HEK293 (cell line): ENCODE measurements at regions not wholly inside any gene's neighbourhood (a gene's known extent, or its start where the extent isn't known, plus 50 kb on each side); places are given as distances from the start of the nearest gene placed in this dataset.

Source experiments
- CTCF ChIA-PET: fragments of 350-600 bp; formaldehyde crosslinking; extraction: SDS; loops from one replicate; lab custom pipeline; 2021; ENCODE audit warnings: antibody characterized with exemption; lab: Yijun Ruan, JAX
- POLR2A ChIA-PET: fragments of 300-600 bp; formaldehyde crosslinking; extraction: SDS; loops from one replicate; lab custom pipeline; 2020; ENCODE audit warnings: antibody characterized with exemption, inconsistent platforms; lab: Yijun Ruan, JAX
- H3K27ac ChIP-seq: fragments of 200-500 bp; sonication (Bioruptor generic); 2 replicates; pipeline ENCODE4 v1.5.1; 2014; ENCODE audit warnings: low read depth, low read length, control low read depth, inconsistent platforms; ENCODE audit errors: extremely low read depth
- H3K36me3 ChIP-seq, 2 experiments: fragments of 200-500 bp in 1 of 2; sonication (Bioruptor generic) in 1 of 2; 1 replicate in 1 of 2; 2 replicates in 1 of 2; pipeline ENCODE4 v1.5.1; 2014 to 2017; ENCODE audit warnings: inconsistent platforms in 2 of 2, low read length in 2 of 2; ENCODE audit not compliant: control insufficient read depth in 2 of 2, insufficient read depth in 1 of 2
- H3K4me1 ChIP-seq: fragments of 200-500 bp; sonication (Bioruptor generic); 2 replicates; pipeline ENCODE4 v1.5.1; 2014; ENCODE audit warnings: mild to moderate bottlenecking, low read length, inconsistent platforms; ENCODE audit not compliant: control insufficient read depth, insufficient read depth
- H3K4me3 ChIP-seq: 2 replicates; pipeline ENCODE4 v1.5.1; 2011; ENCODE audit warnings: low read depth, mild to moderate bottlenecking, control low read depth, low read length, moderate library complexity
- H3K9me3 ChIP-seq: fragments of 200-500 bp; sonication (Bioruptor generic); 2 replicates; pipeline ENCODE4 v1.5.1; 2014; ENCODE audit warnings: low read depth, low read length, inconsistent platforms; ENCODE audit not compliant: control insufficient read depth, insufficient read depth
- ELK4 ChIP-seq: IDR thresholded peaks from 2 replicates; pipeline ENCODE4 v1.6.1; 2011; ENCODE audit warnings: mild to moderate bottlenecking, low read depth, low read length, borderline replicate concordance
- GLI2 ChIP-seq: fragments of 450-650 bp; formaldehyde crosslinking; IDR thresholded peaks from 2 replicates; pipeline ENCODE4; 2017; ENCODE audit warnings: missing biosample characterization, missing genetic modification characterization, low read depth, borderline replicate concordance
- HOXA7 ChIP-seq: sonication (generic); formaldehyde crosslinking; IDR thresholded peaks from 2 replicates; pipeline ENCODE4 v1.8.1; 2022; ENCODE audit warnings: missing genetic modification reagents, borderline replicate concordance
- KLF10 ChIP-seq: fragments of 450-650 bp; IDR thresholded peaks from 2 replicates; pipeline ENCODE4 v1.5.1; 2018; ENCODE audit warnings: missing biosample characterization, mild to moderate bottlenecking, missing genetic modification characterization
- KLF17 ChIP-seq: fragments of 450-650 bp; formaldehyde crosslinking; IDR thresholded peaks from 2 replicates; pipeline ENCODE4 v1.5.1; 2016; ENCODE audit warnings: missing biosample characterization, missing genetic modification characterization
- MEIS1 ChIP-seq: sonication (generic); formaldehyde crosslinking; IDR thresholded peaks from 2 replicates; pipeline ENCODE4 v1.8.1; 2022; ENCODE audit warnings: missing genetic modification reagents, mild to moderate bottlenecking, borderline replicate concordance
- MZF1 ChIP-seq: fragments of 450-650 bp; formaldehyde crosslinking; IDR thresholded peaks from 2 replicates; pipeline ENCODE4 v1.5.1; 2017; ENCODE audit warnings: missing biosample characterization, missing genetic modification characterization, borderline replicate concordance
- PRDM4 ChIP-seq: fragments of 450-650 bp; formaldehyde crosslinking; IDR thresholded peaks from 2 replicates; pipeline ENCODE4 v1.5.1; 2017; ENCODE audit warnings: missing biosample characterization, missing genetic modification characterization
- ZBTB49 ChIP-seq: fragments of 450-650 bp; formaldehyde crosslinking; IDR thresholded peaks from 2 replicates; pipeline ENCODE4 v1.5.1; 2016; ENCODE audit warnings: missing biosample characterization, missing genetic modification characterization, low read depth
- ZEB2 ChIP-seq: fragments of 450-650 bp; formaldehyde crosslinking; IDR thresholded peaks from 2 replicates; pipeline ENCODE4 v1.5.1; 2016; ENCODE audit warnings: missing biosample characterization, missing genetic modification characterization
- ZNF148 ChIP-seq: fragments of 450-650 bp; formaldehyde crosslinking; IDR thresholded peaks from 2 replicates; pipeline ENCODE4 v1.5.0; 2017; ENCODE audit warnings: missing biosample characterization, missing genetic modification characterization, borderline replicate concordance
- ZNF214 ChIP-seq: fragments of 450-650 bp; formaldehyde crosslinking; IDR thresholded peaks from 2 replicates; pipeline ENCODE4 v1.5.1; 2017; ENCODE audit warnings: missing biosample characterization, mild to moderate bottlenecking, missing genetic modification characterization, borderline replicate concordance
- ZNF24 ChIP-seq: fragments of 450-650 bp; formaldehyde crosslinking; IDR thresholded peaks from 2 replicates; pipeline ENCODE4 v1.5.1; 2016; ENCODE audit warnings: missing biosample characterization, missing genetic modification characterization
- ZNF280D ChIP-seq: fragments of 450-650 bp; formaldehyde crosslinking; IDR thresholded peaks from 2 replicates; pipeline ENCODE4 v1.5.1; 2016; ENCODE audit warnings: missing biosample characterization, missing genetic modification characterization
- ZNF341 ChIP-seq: fragments of 450-650 bp; formaldehyde crosslinking; IDR thresholded peaks from 2 replicates; pipeline ENCODE4; 2016; ENCODE audit warnings: low read depth, missing biosample characterization, missing genetic modification characterization
- ZNF362 ChIP-seq: fragments of 450-650 bp; formaldehyde crosslinking; IDR thresholded peaks from 2 replicates; pipeline ENCODE4 v1.5.1; 2016; ENCODE audit warnings: missing biosample characterization, missing genetic modification characterization
- ZNF366 ChIP-seq: fragments of 450-650 bp; formaldehyde crosslinking; conservative IDR thresholded peaks from 2 replicates; pipeline ENCODE4 v1.5.1; 2016; ENCODE audit warnings: missing biosample characterization, missing genetic modification characterization
- ZNF433 ChIP-seq: fragments of 450-650 bp; formaldehyde crosslinking; IDR thresholded peaks from 2 replicates; pipeline ENCODE4 v1.5.1; 2016; ENCODE audit warnings: missing biosample characterization, missing genetic modification characterization, low read depth
- ZNF558 ChIP-seq: fragments of 450-650 bp; formaldehyde crosslinking; IDR thresholded peaks from 2 replicates; pipeline ENCODE4 v1.5.1; 2016; ENCODE audit warnings: missing biosample characterization, missing genetic modification characterization
- ZNF707 ChIP-seq: fragments of 450-650 bp; formaldehyde crosslinking; IDR thresholded peaks from 2 replicates; pipeline ENCODE4 v1.5.1; 2016; ENCODE audit warnings: missing biosample characterization, missing genetic modification characterization

- no peak for TF ChIP-seq ZNF362
- TF ChIP-seq KLF10 (tag by site-specific recombination) = no peak
- no peak for TF ChIP-seq ZNF214 (tag by site-specific recombination)
- TF ChIP-seq ZNF558 (tag by site-specific recombination) = no peak
- no peak for TF ChIP-seq MZF1
- TF ChIP-seq MEIS1 = no peak
- TF ChIP-seq ELK4 = no peak
- TF ChIP-seq ZBTB49 (tag by site-specific recombination) = no peak
- no peak for TF ChIP-seq KLF17 (tag by site-specific recombination)
Observed at GRCh38 chr16:80454802-80455201, 86.0 kb upstream of the DYNLRB2 start (continued).

GRCh38 chr16:80449392-80449791 lies 91.4 kb upstream of the DYNLRB2 start:
- POLR2A ChIA-PET = no interaction called here
- no peaks in the 10 kb centered on the region for H3K9me3 ChIP-seq
- H3K27ac ChIP-seq = no peak overlapping the region
- no peaks in the 10 kb centered on the region for H3K4me1 ChIP-seq
- CTCF ChIA-PET = interaction anchor here (1.0 kb wide), 1 partner anchor 17 kb away, joined by 3 read pairs; no protein-coding TSS in a partner anchor
- TF ChIP-seq ZEB2 (tag by site-specific recombination) (no peak), ZNF24 (tag by site-specific recombination) (no peak), ZNF148 (tag by site-specific recombination) (no peak), ZNF341 (tag by site-specific recombination) (no peak), PRDM4 (tag by site-specific recombination) (no peak), HOXA7 (no peak), ZNF280D (tag by site-specific recombination) (no peak), GLI2 (tag by site-specific recombination) (no peak), ZNF366 (tag by site-specific recombination) (no peak), ZNF433 (tag by site-specific recombination) (no peak), ZNF707 (tag by site-specific recombination) (no peak)
- no peaks in the 10 kb centered on the region for H3K36me3 ChIP-seq
- no peak overlapping the region for H3K4me3 ChIP-seq
